ENCODE measurements at regions not wholly inside any gene's neighbourhood (a gene's known extent, or its start where the extent isn't known, plus 50 kb on each side); places are given as distances from the start of the nearest gene placed in this dataset.

- no peak overlapping the region for H3K9ac ChIP-seq
- no peak for TF ChIP-seq CTCF (IDR thresholded peaks at IDR 0.05)
- no peaks in the 10 kb centered on the region for H3K79me2 ChIP-seq
- no peaks in the 10 kb centered on the region for H3K9me3 ChIP-seq (ENCODE audit: control insufficient read depth, low read length)
- H3K36me3 ChIP-seq (ENCODE audit: control insufficient read depth, insufficient read depth, low read length), result no peaks in the 10 kb centered on the region
- H2AFZ ChIP-seq, result no peak overlapping the region
- H3K4me2 ChIP-seq (ENCODE audit: low read length), result no peak overlapping the region
- no peaks in the 10 kb centered on the region for H3K27me3 ChIP-seq (ENCODE audit: control insufficient read depth, insufficient read depth, low read length)
- H3K4me1 ChIP-seq, result no peaks in the 10 kb centered on the region
- no peak overlapping the region for H3K27ac ChIP-seq
- H3K4me3 ChIP-seq (ENCODE audit: low read depth, low read length), result no peak overlapping the region
These were observed 197.4 kb upstream of the RORA start for GRCh38 chr15:61426466-61426865.

GRCh38 chr15:61425934-61426333 is 196.8 kb upstream of the RORA start:
- H3K4me2 ChIP-seq (ENCODE audit: low read length), result no peak overlapping the region
- no peak for TF ChIP-seq CTCF (IDR thresholded peaks at IDR 0.05)
- H3K79me2 ChIP-seq, result no peaks in the 10 kb centered on the region
- H3K4me3 ChIP-seq (ENCODE audit: low read depth, low read length), result no peak overlapping the region
- H2AFZ ChIP-seq, result no peak overlapping the region
- no peaks in the 10 kb centered on the region for H3K4me1 ChIP-seq
- H3K9me3 ChIP-seq (ENCODE audit: control insufficient read depth, low read length), result no peaks in the 10 kb centered on the region
- H3K27me3 ChIP-seq (ENCODE audit: control insufficient read depth, insufficient read depth, low read length), result no peaks in the 10 kb centered on the region
- H3K27ac ChIP-seq, result no peak overlapping the region
- no peaks in the 10 kb centered on the region for H3K36me3 ChIP-seq (ENCODE audit: control insufficient read depth, insufficient read depth, low read length)
- no peak overlapping the region for H3K9ac ChIP-seq

DNA sequence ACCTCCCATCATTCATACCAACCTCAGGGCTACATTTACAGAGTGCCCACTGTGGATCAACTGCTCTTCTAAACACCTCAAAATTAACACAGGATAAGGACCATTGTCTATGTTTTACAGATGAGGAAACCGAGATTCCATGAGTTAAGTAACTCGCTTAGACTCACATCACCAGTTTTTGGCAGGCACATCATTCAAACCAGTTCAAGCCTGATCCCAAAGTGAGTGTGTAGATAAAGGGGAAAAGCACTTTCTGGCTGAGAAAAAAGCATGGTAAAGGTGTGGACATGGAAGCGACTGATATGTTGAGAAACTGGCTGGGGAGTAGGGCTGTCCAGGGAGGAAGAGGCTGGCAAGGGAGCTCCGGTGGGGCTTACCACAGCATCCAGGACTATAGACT is 193.7 kb upstream of the RORA start:
- TF ChIP-seq CTCF (IDR thresholded peaks at IDR 0.05), result no peak
- Histone ChIP-seq H3K27ac (no peak overlapping the region), H3K4me1 (no peaks in the 10 kb centered on the region), H3K27me3 (ENCODE audit: control insufficient read depth, insufficient read depth, low read length) (no peaks in the 10 kb centered on the region), H3K9ac (no peak overlapping the region), H3K79me2 (no peaks in the 10 kb centered on the region), H3K9me3 (ENCODE audit: control insufficient read depth, low read length) (no peaks in the 10 kb centered on the region), H3K4me2 (ENCODE audit: low read length) (no peak overlapping the region), H3K4me3 (ENCODE audit: low read depth, low read length) (no peak overlapping the region), H2AFZ (no peak overlapping the region), H3K36me3 (ENCODE audit: control insufficient read depth, insufficient read depth, low read length) (no peaks in the 10 kb centered on the region)

- Histone ChIP-seq H3K4me3 (ENCODE audit: low read depth, low read length) (no peak overlapping the region), H3K4me1 (no peaks in the 10 kb centered on the region), H2AFZ (no peak overlapping the region), H3K79me2 (no peaks in the 10 kb centered on the region), H3K27me3 (ENCODE audit: control insufficient read depth, insufficient read depth, low read length) (no peaks in the 10 kb centered on the region), H3K9me3 (ENCODE audit: control insufficient read depth, low read length) (no peaks in the 10 kb centered on the region), H3K36me3 (ENCODE audit: control insufficient read depth, insufficient read depth, low read length) (no peaks in the 10 kb centered on the region), H3K9ac (no peak overlapping the region), H3K4me2 (ENCODE audit: low read length) (no peak overlapping the region), H3K27ac (no peak overlapping the region)
- TF ChIP-seq CTCF (IDR thresholded peaks at IDR 0.05), result no peak
These were observed 192.8 kb upstream of the RORA start for GRCh38 chr15:61421938-61422337.

DNA sequence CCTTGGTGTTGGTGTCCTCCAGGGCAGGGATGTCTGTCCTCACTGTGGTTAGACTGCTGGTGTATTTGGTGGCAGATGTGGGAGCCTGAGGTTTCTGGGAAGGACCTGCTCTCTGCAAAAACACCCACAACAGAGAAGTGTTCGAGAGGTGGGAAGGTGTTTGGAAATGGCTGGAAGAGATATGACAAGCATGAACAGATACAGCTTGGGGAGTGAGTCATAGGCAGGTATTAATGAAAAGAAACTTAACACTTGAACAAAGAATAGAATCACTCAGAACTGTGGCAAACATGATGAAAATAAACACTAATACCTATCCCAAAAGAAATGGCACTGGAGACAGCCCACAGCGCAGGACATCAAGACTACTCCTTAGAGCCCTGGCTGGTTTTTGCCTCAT is 192.4 kb upstream of the RORA start:
- Histone ChIP-seq H3K4me3 (ENCODE audit: low read depth, low read length) (no peak overlapping the region), H3K9ac (no peak overlapping the region), H3K4me1 (no peaks in the 10 kb centered on the region), H3K36me3 (ENCODE audit: control insufficient read depth, insufficient read depth, low read length) (no peaks in the 10 kb centered on the region), H3K27me3 (ENCODE audit: control insufficient read depth, insufficient read depth, low read length) (no peaks in the 10 kb centered on the region), H3K79me2 (no peaks in the 10 kb centered on the region), H2AFZ (no peak overlapping the region), H3K9me3 (ENCODE audit: control insufficient read depth, low read length) (no peaks in the 10 kb centered on the region), H3K4me2 (ENCODE audit: low read length) (no peak overlapping the region), H3K27ac (no peak overlapping the region)
- no peak for TF ChIP-seq CTCF (IDR thresholded peaks at IDR 0.05)
